H1 (cell line): ENCODE measurements at regions not wholly inside any gene's neighbourhood (a gene's known extent, or its start where the extent isn't known, plus 50 kb on each side); places are given as distances from the start of the nearest gene placed in this dataset.

ENCODE experiments used
- CTCF ChIA-PET: fragments of 300-600 bp; sonication (Branson Sonifier 250); formaldehyde crosslinking; loops from one replicate; lab custom pipeline; 2021; ENCODE audit not compliant: partially characterized antibody; lab: Charles Lee
- POLR2A ChIA-PET: fragments of 300-600 bp; sonication (Branson Sonifier 250); formaldehyde crosslinking; loops from one replicate; lab custom pipeline; 2021; ENCODE audit warnings: inconsistent platforms; ENCODE audit not compliant: partially characterized antibody; lab: Charles Lee
- DNase-seq, 2 experiments: peaks; one replicate each; pipeline versions ENCODE4 v3.0.0 to v3.0.0-alpha.2; 2010 to 2022; ENCODE audit warnings: low spot score in 2 of 2, low read depth in 1 of 2, mixed read lengths in 1 of 2
- FAIRE-seq: peaks from 2 replicates; lab custom pipeline; 2011; peaks lifted over from hg19 to GRCh38; lab: Jason Lieb, UNC
- H2AFZ ChIP-seq: 2 replicates; pipeline ENCODE4 v1.8.1; 2012; ENCODE audit warnings: low read length, inconsistent platforms
- H2AK5ac ChIP-seq: 2 replicates; pipeline ENCODE4 v1.6.1; 2013; ENCODE audit warnings: low read depth, low read length
- H2BK120ac ChIP-seq: replicated peaks from 2 replicates; pipeline ENCODE3; 2013; ENCODE audit warnings: low read depth, low read length, inconsistent platforms
- H2BK12ac ChIP-seq: 2 replicates; pipeline ENCODE4 v1.6.1; 2013; ENCODE audit warnings: low read depth, low read length
- H2BK15ac ChIP-seq: 2 replicates; pipeline ENCODE4 v1.6.1; 2013; ENCODE audit warnings: low read length
- H2BK20ac ChIP-seq: 2 replicates; pipeline ENCODE4 v1.6.1; 2013; ENCODE audit warnings: low read length
- H2BK5ac ChIP-seq: 2 replicates; pipeline ENCODE4 v1.6.1; 2013; ENCODE audit warnings: low read depth, low read length
- H3K14ac ChIP-seq: 2 replicates; pipeline ENCODE4 v1.6.1; 2013; ENCODE audit warnings: inconsistent platforms; ENCODE audit not compliant: insufficient read length
- H3K18ac ChIP-seq: 2 replicates; pipeline ENCODE4 v1.6.1; 2013; ENCODE audit warnings: low read length; ENCODE audit errors: extremely low read depth
- H3K23ac ChIP-seq: 2 replicates; pipeline ENCODE4 v1.6.1; 2013; ENCODE audit warnings: inconsistent platforms; ENCODE audit not compliant: insufficient read length
- H3K23me2 ChIP-seq: 2 replicates; pipeline ENCODE4 v1.6.1; 2013; ENCODE audit warnings: low read depth, low read length
- H3K27ac ChIP-seq: 2 replicates; pipeline ENCODE4 v1.6.1; 2011; ENCODE audit warnings: low read depth, low read length, inconsistent platforms
- H3K27me3 ChIP-seq, 4 experiments: replicated peaks in 1 of 4; 1 replicate in 1 of 4; 2 replicates in 3 of 4; pipeline versions ENCODE4 v1.6.1 to v1.8.1; 2011 to 2013; ENCODE audit warnings: low read length in 3 of 4, mild to moderate bottlenecking in 3 of 4, inconsistent platforms in 2 of 4, mixed read lengths in 2 of 4, moderate library complexity in 1 of 4; ENCODE audit not compliant: control insufficient read depth in 3 of 4, insufficient read depth in 3 of 4; ENCODE audit errors: extremely low read depth in 1 of 4
- H3K36me3 ChIP-seq, 4 experiments: 2 replicates each; pipeline versions ENCODE4 v1.6.1 to v1.8.1; 2011 to 2013; ENCODE audit warnings: mild to moderate bottlenecking in 4 of 4, low read length in 3 of 4, moderate library complexity in 2 of 4, control low read depth in 1 of 4, inconsistent platforms in 1 of 4; ENCODE audit not compliant: insufficient read depth in 4 of 4, control insufficient read depth in 2 of 4
- H3K4ac ChIP-seq: replicated peaks from 2 replicates; pipeline ENCODE3; 2013; ENCODE audit warnings: low read length, low read depth, mixed read lengths, inconsistent platforms; ENCODE audit not compliant: insufficient read length
- H3K4me1 ChIP-seq, 4 experiments: replicated peaks in 1 of 4; 1 replicate in 1 of 4; 2 replicates in 3 of 4; pipeline versions ENCODE4 v1.6.1 to v1.8.1; 2011 to 2013; ENCODE audit warnings: low read length in 3 of 4, inconsistent platforms in 2 of 4, mixed read lengths in 1 of 4; ENCODE audit not compliant: insufficient read depth in 4 of 4, control insufficient read depth in 3 of 4
- H3K4me2 ChIP-seq, 2 experiments: 2 replicates each; pipeline versions ENCODE4 v1.6.1 to v1.8.1; 2011 to 2013; ENCODE audit warnings: low read depth in 2 of 2, low read length in 2 of 2, control low read depth in 1 of 2, inconsistent platforms in 1 of 2, mild to moderate bottlenecking in 1 of 2; ENCODE audit not compliant: insufficient read depth in 1 of 2
- H3K4me3 ChIP-seq, 4 experiments: fragments of 200-600, 300-600 bp in 1 of 4; sonication (generic), shearing (Covaris generic), sonication (Bioruptor Twin) in 1 of 4; 2 replicates each; pipeline versions ENCODE4 v1.5.1 to v1.8.1; 2011 to 2016; ENCODE audit warnings: low read length in 4 of 4, low read depth in 3 of 4, control low read depth in 2 of 4, inconsistent platforms in 2 of 4, mild to moderate bottlenecking in 2 of 4, mixed read lengths in 1 of 4, moderate library complexity in 1 of 4; ENCODE audit not compliant: insufficient read depth in 2 of 4; ENCODE audit errors: extremely low read depth in 1 of 4
- H3K56ac ChIP-seq: replicated peaks from 2 replicates; pipeline ENCODE3; 2013; ENCODE audit warnings: low read depth, mild to moderate bottlenecking, mixed read lengths, low read length, inconsistent platforms; ENCODE audit not compliant: insufficient read length
- H3K79me1 ChIP-seq: 2 replicates; pipeline ENCODE4 v1.6.1; 2013; ENCODE audit warnings: low read depth, low read length, control low read depth
- H3K79me2 ChIP-seq, 2 experiments: 2 replicates each; pipeline versions ENCODE4 v1.6.1 to v1.8.1; 2012 to 2013; ENCODE audit warnings: low read length in 2 of 2, mild to moderate bottlenecking in 2 of 2, inconsistent platforms in 1 of 2; ENCODE audit not compliant: insufficient read depth in 2 of 2, control insufficient read depth in 1 of 2
- H3K9ac ChIP-seq, 4 experiments: replicated peaks in 1 of 4; 1 replicate in 1 of 4; 2 replicates in 3 of 4; pipeline versions ENCODE4 v1.6.1 to v1.8.1; 2011 to 2013; ENCODE audit warnings: low read depth in 3 of 4, low read length in 3 of 4, control low read depth in 2 of 4, mild to moderate bottlenecking in 2 of 4, moderate library complexity in 2 of 4, inconsistent platforms in 1 of 4; ENCODE audit errors: extremely low read depth in 1 of 4
- H3K9me3 ChIP-seq, 2 experiments: 2 replicates each; pipeline versions ENCODE4 v1.6.1 to v1.8.1; 2012 to 2013; ENCODE audit warnings: mild to moderate bottlenecking in 2 of 2, moderate library complexity in 2 of 2, control low read depth in 1 of 2, inconsistent platforms in 1 of 2, low read depth in 1 of 2, low read length in 1 of 2, mixed read lengths in 1 of 2; ENCODE audit not compliant: insufficient read depth in 2 of 2
- H4K20me1 ChIP-seq, 2 experiments: replicated peaks in 1 of 2; 2 replicates each; pipeline versions ENCODE3 to v1.8.1; 2011 to 2013; ENCODE audit warnings: inconsistent platforms in 2 of 2, low read length in 2 of 2, mild to moderate bottlenecking in 1 of 2; ENCODE audit not compliant: insufficient read depth in 2 of 2, control insufficient read depth in 1 of 2
- H4K5ac ChIP-seq: 2 replicates; pipeline ENCODE4 v1.6.1; 2013; ENCODE audit warnings: low read length, low read depth, mixed read lengths, inconsistent platforms; ENCODE audit not compliant: insufficient read length
- H4K8ac ChIP-seq: 2 replicates; pipeline ENCODE4 v1.8.0; 2013; ENCODE audit warnings: mild to moderate bottlenecking, moderate library complexity, low read length, inconsistent platforms; ENCODE audit not compliant: insufficient read depth; ENCODE audit errors: extremely low read depth
- H4K91ac ChIP-seq: replicated peaks from 2 replicates; pipeline ENCODE3; 2013; ENCODE audit warnings: low read length, mixed read lengths, inconsistent platforms; ENCODE audit not compliant: insufficient read length
- CEBPB ChIP-seq: IDR thresholded peaks from 2 replicates; pipeline ENCODE4 v1.6.1; 2012; ENCODE audit warnings: low read depth, low read length
- GABPA ChIP-seq: IDR thresholded peaks from 2 replicates; pipeline ENCODE4 v1.6.1; 2011; ENCODE audit warnings: mild to moderate bottlenecking, low read length, moderate library complexity, borderline replicate concordance; ENCODE audit not compliant: insufficient read depth
- JUN ChIP-seq: IDR thresholded peaks from 2 replicates; pipeline ENCODE4 v1.6.1; 2011; ENCODE audit warnings: low read depth, mild to moderate bottlenecking, improper control_type of control experiment, low read length
- MAX ChIP-seq: IDR thresholded peaks from 2 replicates; pipeline ENCODE4 v1.6.1; 2012; ENCODE audit warnings: inconsistent platforms
- NANOG ChIP-seq: IDR thresholded peaks from 2 replicates; pipeline ENCODE4 v1.6.1; 2011; ENCODE audit warnings: low read length, low read depth, mild to moderate bottlenecking, inconsistent platforms; ENCODE audit not compliant: insufficient read depth, poor library complexity, severe bottlenecking
- PHF8 ChIP-seq: fragments of 200-600 bp; sonication (generic); conservative IDR thresholded peaks from 2 replicates; pipeline ENCODE4 v1.7.1; 2012; ENCODE audit warnings: low read depth, mild to moderate bottlenecking, inconsistent platforms, low read length, moderate library complexity
- RAD21 ChIP-seq, 2 experiments: IDR thresholded peaks in 1 of 2; conservative IDR thresholded peaks in 1 of 2; 2 replicates each; pipeline ENCODE4 v1.6.1; 2011; ENCODE audit warnings: low read depth in 2 of 2, low read length in 2 of 2, improper control_type of control experiment in 1 of 2, inconsistent platforms in 1 of 2, mild to moderate bottlenecking in 1 of 2, moderate library complexity in 1 of 2
- SAP30 ChIP-seq: fragments of 300-600 bp; sonication (generic); IDR thresholded peaks from 2 replicates; pipeline ENCODE4 v1.7.1; 2012; ENCODE audit warnings: low read length, moderate library complexity, mild to moderate bottlenecking, inconsistent platforms; ENCODE audit not compliant: insufficient read depth, insufficient replicate concordance
- SIRT6 ChIP-seq: IDR thresholded peaks from one replicate; pipeline ENCODE4 v1.7.1; 2012; ENCODE audit warnings: low read length, inconsistent platforms
- SP2 ChIP-seq: IDR thresholded peaks from 2 replicates; pipeline ENCODE4 v1.6.1; 2012; ENCODE audit warnings: mild to moderate bottlenecking, low read length, inconsistent platforms
- SP4 ChIP-seq: IDR thresholded peaks from 2 replicates; pipeline ENCODE4 v1.6.1; 2012; ENCODE audit warnings: low read length, inconsistent platforms
- ZNF274 ChIP-seq: IDR thresholded peaks from 2 replicates; pipeline ENCODE4 v1.7.0; 2012; ENCODE audit warnings: low read length, borderline replicate concordance; ENCODE audit errors: extremely low read depth
- whole genome bisulfite sequencing, 2 experiments: shearing (Covaris generic) in 1 of 2; methylation state at CpG; one replicate each; pipeline versions ENCODE4 v1.1.6 to v1.1.7; 2013 to 2015; ENCODE audit warnings: low lambda C conversion rate in 2 of 2, mixed read lengths in 2 of 2, inconsistent platforms in 1 of 2, low coverage in 1 of 2, missing lambda C conversion rate in 1 of 2; ENCODE audit not compliant: insufficient replicate concordance in 2 of 2, insufficient coverage in 1 of 2, insufficient read length in 1 of 2; ENCODE audit errors: extremely low coverage in 1 of 2, missing lambda C conversion rate in 1 of 2; 5-methylcytosine and 5-hydroxymethylcytosine counted together

- no peak overlapping the region for H3K56ac ChIP-seq
- TF ChIP-seq JUN = no peak
- TF ChIP-seq SAP30 = no peak
- no peak for TF ChIP-seq SIRT6
- no peak for TF ChIP-seq NANOG
- no peak for TF ChIP-seq MAX
- no peak for TF ChIP-seq CEBPB
- TF ChIP-seq RAD21 (IDR thresholded peaks at IDR 0.05 in 1 of 2, conservative IDR thresholded peaks at IDR 0.05 in 1 of 2; ENCODE audit: low read depth in 2 of 2, low read length in 2 of 2) = no peak
- no peak for TF ChIP-seq SP4
- TF ChIP-seq ZNF274 = no peak
- TF ChIP-seq PHF8 = no peak
- no peak for TF ChIP-seq GABPA
- TF ChIP-seq SP2 = no peak
These were observed 98.8 kb downstream of the DUSP6 start for GRCh38 chr12:89253488-89253887.

More at GRCh38 chr12:89253488-89253887, 98.8 kb downstream of the DUSP6 start:
- ChIA-PET CTCF (no interaction called here), POLR2A (interaction anchor here (0.8 kb wide), 1 partner anchor 9 kb away, joined by 4 read pairs; no protein-coding TSS in a partner anchor)
- no peaks in the 10 kb centered on the region for H3K27me3 ChIP-seq
- H3K4ac ChIP-seq = no peak overlapping the region
- no peak for FAIRE-seq
- H3K79me2 ChIP-seq = no peaks in the 10 kb centered on the region
- no peaks in the 10 kb centered on the region for H3K4me1 ChIP-seq
- H2BK5ac ChIP-seq = no peak overlapping the region
- no peak overlapping the region for H3K27ac ChIP-seq
- no peak overlapping the region for H4K91ac ChIP-seq
- 95% methylated on average over 1 of the region's 1 CpG; no CpG with 5 or more reads in 1 of the 2 experiments for WGBS, 2 experiments
- no peaks in the 10 kb centered on the region for H3K23me2 ChIP-seq
- no peaks in the 10 kb centered on the region for H4K20me1 ChIP-seq
- no peak overlapping the region for H3K4me3 ChIP-seq
- no peak overlapping the region for H4K8ac ChIP-seq
- H2AK5ac ChIP-seq = no peak overlapping the region
- no peak overlapping the region for H2BK12ac ChIP-seq
- no peaks in the 10 kb centered on the region for H3K79me1 ChIP-seq
- no peak overlapping the region for H3K14ac ChIP-seq
- no peak overlapping the region for H3K23ac ChIP-seq
- no peak for DNase-seq
- no peak overlapping the region for H2AFZ ChIP-seq
- no peak overlapping the region for H3K18ac ChIP-seq
- H3K36me3 ChIP-seq = no peaks in the 10 kb centered on the region
- no peak overlapping the region for H2BK20ac ChIP-seq
- H4K5ac ChIP-seq = no peak overlapping the region
- H2BK120ac ChIP-seq = no peak overlapping the region
- H3K9ac ChIP-seq = no peak overlapping the region
- H2BK15ac ChIP-seq = no peak overlapping the region
- no peaks in the 10 kb centered on the region for H3K9me3 ChIP-seq
- H3K4me2 ChIP-seq = no peak overlapping the region
